NCI-H1417 treated with DMSO at 0.1 percent for 48 hours (cell line): ENCODE measurements at regions not wholly inside any gene's neighbourhood (a gene's known extent, or its start where the extent isn't known, plus 50 kb on each side); places are given as distances from the start of the nearest gene placed in this dataset.
"Not testable (repeated sequence)": the region's sequence is repeated elsewhere in the genome, so short reads cannot be mapped to it uniquely, and the experiment has no call there.

Experiments used
- DNase-seq: peaks from one replicate; lab custom pipeline; 2025; lab: John Stamatoyannopoulos, UW

- no peak for DNase-seq
Measured at GRCh38 chr7:11221984-11222383, 248.3 kb downstream of the PHF14 start.

- no peak for DNase-seq
Measured at GRCh38 chr7:11224535-11224934, 250.9 kb downstream of the PHF14 start.

- no peak for DNase-seq
Measured at GRCh38 chr7:11228515-11228914, 254.8 kb downstream of the PHF14 start.

GRCh38 chr7:11231190-11231589, 257.5 kb downstream of the PHF14 start:
- no peak for DNase-seq

GRCh38 chr7:11232462-11232861, 258.8 kb downstream of the PHF14 start:
- DNase-seq, result no peak

- no peak for DNase-seq
Measured at GRCh38 chr7:11233871-11234270, 260.2 kb downstream of the PHF14 start.

- no peak for DNase-seq
Measured at GRCh38 chr7:11235491-11235890, 261.8 kb downstream of the PHF14 start.

- DNase-seq, result no peak
Measured at GRCh38 chr7:11236680-11237079, 263.0 kb downstream of the PHF14 start.

- no peak for DNase-seq
Measured at GRCh38 chr7:11237742-11238141, 264.1 kb downstream of the PHF14 start.

- no peak for DNase-seq
Measured at GRCh38 chr7:11239316-11239715, 265.6 kb downstream of the PHF14 start.

GRCh38 chr7:11243739-11244138, 270.1 kb downstream of the PHF14 start:
- DNase-seq, result no peak

GRCh38 chr7:11244149-11244548, 270.5 kb downstream of the PHF14 start:
- DNase-seq, result no peak

GRCh38 chr7:11247545-11247944, 273.9 kb downstream of the PHF14 start:
- no peak for DNase-seq

- no peak for DNase-seq
Measured at GRCh38 chr7:11251436-11251835, 277.8 kb downstream of the PHF14 start.

GRCh38 chr7:11252011-11252607, 278.4 kb downstream of the PHF14 start:
- DNase-seq, result no peak

GRCh38 chr7:11252705-11253272, 279.1 kb downstream of the PHF14 start:
- no peak for DNase-seq

GRCh38 chr7:11256501-11256900, 282.8 kb downstream of the PHF14 start:
- DNase-seq, result no peak

GRCh38 chr7:11261470-11261869, 287.8 kb downstream of the PHF14 start:
- DNase-seq, result peak; percentile 96

- DNase-seq, result no peak
Measured at GRCh38 chr7:11266101-11266500, 292.4 kb downstream of the PHF14 start.

- DNase-seq, result no peak
Measured at GRCh38 chr7:11272352-11272751, 298.7 kb downstream of the PHF14 start.

GRCh38 chr7:11274074-11274473, 300.4 kb downstream of the PHF14 start:
- no peak for DNase-seq

GRCh38 chr7:11281953-11282352, 308.3 kb downstream of the PHF14 start:
- DNase-seq, result no peak

GRCh38 chr7:11283584-11283983, 309.9 kb downstream of the PHF14 start:
- not testable (repeated sequence) for DNase-seq

- no peak for DNase-seq
Measured at GRCh38 chr7:11290863-11291262, 317.2 kb downstream of the PHF14 start.
